GM23338 (cell line): ENCODE measurements at regions not wholly inside any gene's neighbourhood (a gene's known extent, or its start where the extent isn't known, plus 50 kb on each side); places are given as distances from the start of the nearest gene placed in this dataset.

Source experiments
- ATAC-seq: fragments of 200-7000 bp; cut with Tn5 transposase; 3 replicates; pipeline ENCODE4 v1.9.1; 2020
- DNase-seq: peaks from one replicate; pipeline ENCODE4 v3.0.0-alpha.2; 2015; ENCODE audit warnings: low spot score
- H2AFZ ChIP-seq: fragments of 200-600 bp; sonication (generic); 2 replicates; pipeline ENCODE4 v1.8.0; 2016; ENCODE audit warnings: antibody characterized with exemption, mild to moderate bottlenecking, moderate library complexity
- H3F3A ChIP-seq: fragments of 200-600 bp; sonication (generic); replicated peaks from 2 replicates; pipeline ENCODE4 v1.8.0; 2017; ENCODE audit warnings: antibody characterized with exemption, mixed run types, low read depth
- H3K27ac ChIP-seq: fragments of 200-600 bp; sonication (generic); 2 replicates; pipeline ENCODE4 v1.6.1; 2016; ENCODE audit warnings: low read depth
- H3K27me3 ChIP-seq: fragments of 200-600 bp; sonication (generic); 2 replicates; pipeline ENCODE4 v1.8.0; 2016; ENCODE audit warnings: mild to moderate bottlenecking, mixed run types, moderate library complexity; ENCODE audit not compliant: insufficient read depth
- H3K36me3 ChIP-seq: fragments of 200-600 bp; sonication (generic); 2 replicates; pipeline ENCODE4 v1.8.0; 2016; ENCODE audit warnings: mild to moderate bottlenecking; ENCODE audit not compliant: insufficient read depth
- H3K4me1 ChIP-seq: fragments of 200-600 bp; sonication (generic); 2 replicates; pipeline ENCODE4 v1.8.0; 2016; ENCODE audit warnings: mild to moderate bottlenecking, moderate library complexity; ENCODE audit not compliant: insufficient read depth
- H3K4me2 ChIP-seq: fragments of 200-600 bp; sonication (generic); 2 replicates; pipeline ENCODE4 v1.7.1; 2017; ENCODE audit warnings: mixed run types
- H3K4me3 ChIP-seq: fragments of 200-600 bp; sonication (generic); 2 replicates; pipeline ENCODE4 v1.6.1; 2016; ENCODE audit warnings: mixed run types
- H3K79me2 ChIP-seq: fragments of 200-600 bp; sonication (generic); replicated peaks from 2 replicates; pipeline ENCODE4 v1.8.0; 2017; ENCODE audit warnings: mild to moderate bottlenecking; ENCODE audit not compliant: insufficient read depth
- H3K9me2 ChIP-seq: fragments of 200-600 bp; sonication (generic); 2 replicates; pipeline ENCODE4 v1.8.0; 2017; ENCODE audit not compliant: insufficient read depth
- H4K20me1 ChIP-seq: fragments of 200-600 bp; sonication (generic); replicated peaks from 2 replicates; pipeline ENCODE4 v1.8.0; 2017; ENCODE audit warnings: mild to moderate bottlenecking; ENCODE audit not compliant: insufficient read depth
- H3K27ac Mint-ChIP-seq: 2 replicates; pipeline ENCODE4 v1.8.0; 2020; ENCODE audit warnings: inconsistent platforms, mild to moderate bottlenecking, moderate library complexity, mixed read lengths
- H3K27me3 Mint-ChIP-seq: 3 replicates; pipeline ENCODE4 v1.8.0; 2022; ENCODE audit warnings: low read depth, mild to moderate bottlenecking, moderate library complexity, mixed read lengths, inconsistent platforms; ENCODE audit not compliant: insufficient read depth, poor library complexity
- H3K36me3 Mint-ChIP-seq: 3 replicates; pipeline ENCODE4 v1.8.0; 2021; ENCODE audit warnings: low read depth, mild to moderate bottlenecking, inconsistent platforms, moderate library complexity, mixed read lengths
- H3K4me1 Mint-ChIP-seq: 3 replicates; pipeline ENCODE4 v1.8.0; 2020; ENCODE audit warnings: mild to moderate bottlenecking, inconsistent platforms, mixed read lengths
- H3K4me3 Mint-ChIP-seq: 3 replicates; pipeline ENCODE4 v1.8.0; 2021; ENCODE audit warnings: moderate library complexity, mild to moderate bottlenecking, inconsistent platforms, mixed read lengths
- H3K9me3 Mint-ChIP-seq: 3 replicates; pipeline ENCODE4 v1.8.0; 2020; ENCODE audit warnings: moderate library complexity, mild to moderate bottlenecking, inconsistent platforms, mixed read lengths
- CREB1 ChIP-seq: fragments of 250-450 bp; sonication (Bioruptor Pico); IDR thresholded peaks from 2 replicates; pipeline ENCODE4 v1.5.0; 2020; ENCODE audit warnings: low read depth, mild to moderate bottlenecking, moderate library complexity
- CTCF ChIP-seq, 2 experiments: fragments of 200-600 bp in 1 of 2; sonication (generic) in 1 of 2; conservative IDR thresholded peaks; 2 replicates each; pipeline versions ENCODE4 v1.5.1 to v1.6.1; 2016 to 2017; ENCODE audit warnings: antibody characterized with exemption in 2 of 2, low read depth in 2 of 2, mild to moderate bottlenecking in 2 of 2, moderate library complexity in 1 of 2
- ETS1 ChIP-seq: IDR thresholded peaks from 2 replicates; pipeline ENCODE4 v1.6.1; 2016; ENCODE audit warnings: antibody characterized with exemption
- EZH2 ChIP-seq: fragments of 200-600 bp; sonication (generic); IDR thresholded peaks from one replicate; pipeline ENCODE4 v1.8.0; 2017; ENCODE audit warnings: antibody characterized with exemption, mild to moderate bottlenecking, low read depth; ENCODE audit not compliant: unreplicated experiment
- EZH2phosphoT487 ChIP-seq: fragments of 200-600 bp; sonication (generic); IDR thresholded peaks from one replicate; pipeline ENCODE4 v1.8.1; 2018; ENCODE audit warnings: antibody characterized with exemption; ENCODE audit not compliant: unreplicated experiment
- JUNB ChIP-seq: IDR thresholded peaks from one replicate; pipeline ENCODE4 v1.6.1; 2016; ENCODE audit warnings: antibody characterized with exemption; ENCODE audit not compliant: unreplicated experiment
- NANOG ChIP-seq: IDR thresholded peaks from 2 replicates; pipeline ENCODE4 v1.6.1; 2016; ENCODE audit warnings: antibody characterized with exemption, borderline replicate concordance
- POLR2AphosphoS5 ChIP-seq: IDR thresholded peaks from 2 replicates; pipeline ENCODE4 v1.6.1; 2016; ENCODE audit warnings: antibody characterized with exemption, low read depth
- REST ChIP-seq: IDR thresholded peaks from one replicate; pipeline ENCODE4 v1.6.1; 2018; ENCODE audit warnings: antibody characterized with exemption; ENCODE audit not compliant: unreplicated experiment
- STAT1 ChIP-seq: IDR thresholded peaks from one replicate; pipeline ENCODE4 v1.6.1; 2016; ENCODE audit warnings: antibody characterized with exemption; ENCODE audit not compliant: unreplicated experiment
- ZNF114 ChIP-seq: fragments of 250-450 bp; sonication (Bioruptor Pico); IDR thresholded peaks from 2 replicates; pipeline ENCODE4 v1.5.0; 2020; ENCODE audit warnings: mild to moderate bottlenecking, moderate library complexity
- ZNF331 ChIP-seq: fragments of 250-450 bp; sonication (Bioruptor Pico); IDR thresholded peaks from 2 replicates; pipeline ENCODE4 v1.5.0; 2020; ENCODE audit warnings: low read depth, mild to moderate bottlenecking, moderate library complexity
- ZNF462 ChIP-seq: fragments of 250-450 bp; sonication (Bioruptor Pico); IDR thresholded peaks from 2 replicates; pipeline ENCODE4 v1.5.0; 2020; ENCODE audit warnings: mild to moderate bottlenecking, moderate library complexity

- peak overlapping the region; percentile 91 for H2AFZ ChIP-seq
- H4K20me1 ChIP-seq: no peaks in the 10 kb centered on the region
- H3K9me2 ChIP-seq: peaks cover 10% of the 10 kb centered on the region; the same call in 1 of the 2 replicates
- peak overlapping the region; percentile 20; the same call in 1 of the 2 replicates for H3K4me2 ChIP-seq
- no peaks in the 10 kb centered on the region for H3K79me2 ChIP-seq
- no peak overlapping the region for H3K27ac ChIP-seq
- DNase-seq: peak; percentile 13
- Mint-ChIP-seq H3K36me3 (no peaks in the 10 kb centered on the region), H3K9me3 (no peaks in the 10 kb centered on the region), H3K27me3 (peaks cover 6% of the 10 kb centered on the region), H3K4me3 (no peak overlapping the region), H3K27ac (no peak overlapping the region), H3K4me1 (peaks cover 12% of the 10 kb centered on the region)
- no peak overlapping the region for H3K4me3 ChIP-seq
- no peaks in the 10 kb centered on the region for H3F3A ChIP-seq
- no peaks in the 10 kb centered on the region for H3K27me3 ChIP-seq
- no peaks in the 10 kb centered on the region for H3K36me3 ChIP-seq
- peaks cover 8% of the 10 kb centered on the region; the same call in 1 of the 2 replicates for H3K4me1 ChIP-seq
- ATAC-seq: peak; percentile 61
- TF ChIP-seq ZNF331 (CRISPR knock-in tag) (no peak), ZNF462 (CRISPR knock-in tag) (no peak), ZNF114 (CRISPR knock-in tag) (no peak), CREB1 (CRISPR knock-in tag) (no peak), CTCF (conservative IDR thresholded peaks at IDR 0.05; ENCODE audit: low read depth in 2 of 2) (no peak), EZH2 (no peak), ETS1 (no peak), STAT1 (no peak), NANOG (no peak), REST (no peak), EZH2phosphoT487 (no peak), JUNB (no peak), POLR2AphosphoS5 (no peak)
These were observed 351.2 kb downstream of the CDC5L start for GRCh38 chr6:44738601-44739146.
